ENCODE measurements at regions not wholly inside any gene's neighbourhood (a gene's known extent, or its start where the extent isn't known, plus 50 kb on each side); places are given as distances from the start of the nearest gene placed in this dataset.

DNA sequence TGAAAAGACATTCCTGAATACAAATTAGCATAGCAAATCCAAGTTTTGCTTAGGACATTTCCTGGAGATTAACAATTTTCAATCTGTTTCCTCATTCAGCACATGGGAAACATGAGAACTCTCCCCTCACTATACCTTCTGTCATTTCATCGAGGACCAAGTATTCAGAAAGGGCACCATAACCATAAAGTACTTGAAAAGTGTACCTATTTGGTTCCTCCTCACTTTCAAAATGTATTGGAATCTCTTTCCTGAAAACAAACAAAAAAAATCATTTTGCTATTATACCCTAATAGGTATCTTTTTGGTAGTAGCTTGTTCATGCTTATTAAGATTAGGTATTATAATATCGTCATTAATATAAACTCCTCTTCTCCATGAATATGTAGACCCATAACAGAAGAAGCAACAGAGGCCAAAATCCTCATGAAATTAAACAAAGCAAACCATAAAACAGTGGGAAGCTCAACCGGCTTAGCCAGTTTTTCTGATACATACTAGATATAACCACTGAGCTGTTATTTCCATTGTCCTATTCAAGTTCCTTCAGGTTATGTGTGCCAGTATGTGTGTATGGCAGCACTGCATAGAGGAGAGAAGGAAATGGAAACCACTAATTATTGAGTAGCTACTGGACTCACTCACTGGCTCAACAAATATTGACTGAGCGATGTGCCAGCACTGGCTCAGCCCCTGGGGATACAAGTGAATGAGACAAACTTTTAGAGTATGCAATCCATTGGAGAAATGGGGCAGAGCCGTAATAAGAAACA lies 274.0 kb downstream of the MAFB start:
- WGBS, 2 donors, result 20 to 67% methylated on average over 5 of the region's 5 CpGs
- TF ChIP-seq POLR2AphosphoS5 (IDR thresholded peaks at IDR 0.05) (no peak), EP300 (IDR thresholded peaks at IDR 0.05) (no peak), POLR2A (IDR thresholded peaks at IDR 0.05) (no peak)
- TF ChIP-seq, protein P1, sequence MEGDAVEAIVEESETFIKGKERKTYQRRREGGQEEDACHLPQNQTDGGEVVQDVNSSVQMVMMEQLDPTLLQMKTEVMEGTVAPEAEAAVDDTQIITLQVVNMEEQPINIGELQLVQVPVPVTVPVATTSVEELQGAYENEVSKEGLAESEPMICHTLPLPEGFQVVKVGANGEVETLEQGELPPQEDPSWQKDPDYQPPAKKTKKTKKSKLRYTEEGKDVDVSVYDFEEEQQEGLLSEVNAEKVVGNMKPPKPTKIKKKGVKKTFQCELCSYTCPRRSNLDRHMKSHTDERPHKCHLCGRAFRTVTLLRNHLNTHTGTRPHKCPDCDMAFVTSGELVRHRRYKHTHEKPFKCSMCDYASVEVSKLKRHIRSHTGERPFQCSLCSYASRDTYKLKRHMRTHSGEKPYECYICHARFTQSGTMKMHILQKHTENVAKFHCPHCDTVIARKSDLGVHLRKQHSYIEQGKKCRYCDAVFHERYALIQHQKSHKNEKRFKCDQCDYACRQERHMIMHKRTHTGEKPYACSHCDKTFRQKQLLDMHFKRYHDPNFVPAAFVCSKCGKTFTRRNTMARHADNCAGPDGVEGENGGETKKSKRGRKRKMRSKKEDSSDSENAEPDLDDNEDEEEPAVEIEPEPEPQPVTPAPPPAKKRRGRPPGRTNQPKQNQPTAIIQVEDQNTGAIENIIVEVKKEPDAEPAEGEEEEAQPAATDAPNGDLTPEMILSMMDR (IDR thresholded peaks at IDR 0.05), result no peak
- intact Hi-C loops (cut with DNase I), result no loop called here
- no peak for DNase-seq
- Histone ChIP-seq H3K27me3 (no peaks in the 10 kb centered on the region), H3K36me3 (no peaks in the 10 kb centered on the region), H3K27ac (no peak overlapping the region), H3K4me1 (no peaks in the 10 kb centered on the region), H3K4me3 (no peak overlapping the region), H3K9me3 (no peaks in the 10 kb centered on the region)

- 81 to 88% methylated on average over 3 of the region's 3 CpGs for WGBS, 2 donors
- intact Hi-C loops (cut with DNase I), result no loop called here
- TF ChIP-seq POLR2A (IDR thresholded peaks at IDR 0.05), result no peak
- DNase-seq, result no peak
- no peaks in the 10 kb centered on the region for H3K4me1 ChIP-seq
- H3K9me3 ChIP-seq, result no peaks in the 10 kb centered on the region
- no peak overlapping the region for H3K27ac ChIP-seq
- H3K4me3 ChIP-seq, result no peak overlapping the region
- H3K36me3 ChIP-seq, result no peaks in the 10 kb centered on the region
- H3K27me3 ChIP-seq, result no peaks in the 10 kb centered on the region
Observed at GRCh38 chr20:40410028-40410427, 279.0 kb downstream of the MAFB start.

GRCh38 chr20:40397467-40397866 lies 291.6 kb downstream of the MAFB start:
- H3K27ac ChIP-seq, result no peak overlapping the region
- no peak overlapping the region for H3K4me3 ChIP-seq
- intact Hi-C loops (cut with DNase I), result no loop called here
- TF ChIP-seq, protein P1 (IDR thresholded peaks at IDR 0.05), result no peak
- TF ChIP-seq POLR2AphosphoS5 (IDR thresholded peaks at IDR 0.05) (no peak), EP300 (IDR thresholded peaks at IDR 0.05) (no peak), POLR2A (IDR thresholded peaks at IDR 0.05) (no peak)
- H3K4me1 ChIP-seq, result no peaks in the 10 kb centered on the region
- no peak for DNase-seq
- no peaks in the 10 kb centered on the region for H3K27me3 ChIP-seq
- no peaks in the 10 kb centered on the region for H3K36me3 ChIP-seq
- H3K9me3 ChIP-seq, result no peaks in the 10 kb centered on the region

- H3K27me3 ChIP-seq, result no peaks in the 10 kb centered on the region
- 41 to 75% methylated on average over 8 of the region's 8 CpGs for WGBS, 2 donors
- TF ChIP-seq POLR2A (IDR thresholded peaks at IDR 0.05) (no peak), POLR2AphosphoS5 (IDR thresholded peaks at IDR 0.05) (no peak), EP300 (IDR thresholded peaks at IDR 0.05) (no peak)
- TF ChIP-seq, protein P1 (IDR thresholded peaks at IDR 0.05), result no peak
- no peaks in the 10 kb centered on the region for H3K36me3 ChIP-seq
- H3K4me1 ChIP-seq, result no peaks in the 10 kb centered on the region
- no peak for DNase-seq
- H3K27ac ChIP-seq, result no peak overlapping the region
- no peaks in the 10 kb centered on the region for H3K9me3 ChIP-seq
- intact Hi-C loops (cut with DNase I), result no loop called here
- no peak overlapping the region for H3K4me3 ChIP-seq
Observed at GRCh38 chr20:40393197-40394079, 295.6 kb downstream of the MAFB start.

DNA sequence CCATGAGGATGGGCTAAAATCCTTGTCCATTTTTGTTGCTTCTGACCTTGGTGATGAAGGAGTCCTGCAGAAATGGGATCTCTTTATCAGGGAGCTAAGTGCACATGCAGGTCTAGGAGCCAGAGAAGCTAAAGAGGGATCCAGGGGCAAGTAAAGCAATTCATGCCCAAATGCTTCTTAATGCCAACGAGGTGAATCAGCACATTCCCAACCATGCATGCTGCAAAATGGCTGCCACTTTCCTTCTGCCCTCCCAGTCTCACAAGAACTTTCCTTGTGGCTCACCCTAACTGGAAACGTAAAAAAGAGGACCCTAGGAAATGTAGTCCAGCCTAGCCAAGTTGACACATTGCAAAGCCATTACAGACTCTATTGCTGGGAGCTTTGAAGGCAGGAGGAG lies 298.4 kb downstream of the MAFB start:
- no peak overlapping the region for H3K4me3 ChIP-seq
- H3K27me3 ChIP-seq, result no peaks in the 10 kb centered on the region
- H3K9me3 ChIP-seq, result peaks cover 0 to 5% (median 0%) of the 10 kb centered on the region in 4 donors
- H3K4me1 ChIP-seq, result no peaks in the 10 kb centered on the region
- no peak for DNase-seq
- no peaks in the 10 kb centered on the region for H3K36me3 ChIP-seq
- no peak overlapping the region for H3K27ac ChIP-seq
- 75 to 83% methylated on average over 2 of the region's 2 CpGs for WGBS, 2 donors
- intact Hi-C loops (cut with DNase I), result no loop called here
- TF ChIP-seq EP300 (IDR thresholded peaks at IDR 0.05), result no peak
- TF ChIP-seq, protein P1 (IDR thresholded peaks at IDR 0.05), result no peak

Measured in sigmoid colon (tissue), 6 donors.